GM12878 (cell line): ENCODE measurements at regions not wholly inside any gene's neighbourhood (a gene's known extent, or its start where the extent isn't known, plus 50 kb on each side); places are given as distances from the start of the nearest gene placed in this dataset.

ENCODE experiments used
- ATAC-seq: fragments of 200-7000 bp; cut with Tn5 transposase; 3 replicates; pipeline ENCODE4 v1.9.1; 2020; ENCODE audit warnings: mild to moderate bottlenecking, moderate library complexity
- BruUV-seq: library from RNA; stranded (reverse); fragments of 400-500 nt; replicated peaks from 2 replicates; lab custom pipeline; 2021; lab: Mats Ljungman, UMichigan
- CTCF ChIA-PET: fragments of 300-600 bp; sonication (Branson Sonifier 250); formaldehyde crosslinking; extraction: SDS; loops from one replicate; lab custom pipeline; 2021; ENCODE audit warnings: inconsistent platforms; lab: Yijun Ruan, JAX
- POLR2A ChIA-PET: fragments of 350-600 bp; formaldehyde crosslinking; extraction: SDS; loops from one replicate; lab custom pipeline; 2021; ENCODE audit warnings: inconsistent platforms; lab: Charles Lee
- RAD21 ChIA-PET: fragments of 300-600 bp; sonication (Branson Sonifier 250); formaldehyde crosslinking; loops from one replicate; lab custom pipeline; 2023; ENCODE audit warnings: antibody characterized with exemption; ENCODE audit not compliant: unreplicated experiment; lab: Charles Lee
- SMC1A ChIA-PET: fragments of 300-600 bp; sonication (Branson Sonifier 250); formaldehyde crosslinking; loops from one replicate; lab custom pipeline; 2023; ENCODE audit not compliant: unreplicated experiment, uncharacterized antibody; lab: Charles Lee
- DNase-seq: peaks from one replicate; pipeline ENCODE4 v3.0.0-alpha.2; 2011; ENCODE audit warnings: low read depth, low spot score
- FAIRE-seq: peaks from 3 replicates; lab custom pipeline; 2011; peaks lifted over from hg19 to GRCh38; lab: Jason Lieb, UNC
- H2AFZ ChIP-seq: 2 replicates; pipeline ENCODE4 v1.6.0; 2011; ENCODE audit warnings: low read depth, low read length, control low read depth; ENCODE audit not compliant: control insufficient read depth
- H3K27ac ChIP-seq: 2 replicates; pipeline ENCODE4 v1.5.1; 2011; ENCODE audit warnings: control low read depth; ENCODE audit not compliant: control insufficient read depth, insufficient read depth
- H3K27me3 ChIP-seq, 2 experiments: replicated peaks in 1 of 2; 2 replicates each; pipeline versions ENCODE4 v1.6.0 to v1.6.1; 2011; ENCODE audit warnings: low read length in 1 of 2; ENCODE audit not compliant: control insufficient read depth in 2 of 2, insufficient read depth in 2 of 2
- H3K36me3 ChIP-seq, 2 experiments: 2 replicates each; pipeline ENCODE4 v1.5.1; 2011; ENCODE audit warnings: low read length in 1 of 2; ENCODE audit not compliant: control insufficient read depth in 2 of 2, insufficient read depth in 2 of 2
- H3K4me1 ChIP-seq: 2 replicates; pipeline ENCODE4 v1.6.1; 2011; ENCODE audit warnings: mild to moderate bottlenecking, low read length, moderate library complexity, mixed read lengths; ENCODE audit not compliant: control insufficient read depth, insufficient read depth
- H3K4me2 ChIP-seq: 2 replicates; pipeline ENCODE4 v1.6.0; 2011; ENCODE audit warnings: control low read depth; ENCODE audit not compliant: control insufficient read depth, insufficient read depth
- H3K4me3 ChIP-seq: fragments of 200-600 bp; sonication (generic); 2 replicates; pipeline ENCODE4 v1.5.1; 2016
- H3K79me2 ChIP-seq: 2 replicates; pipeline ENCODE4 v1.6.0; 2011; ENCODE audit warnings: low read length; ENCODE audit not compliant: control insufficient read depth, insufficient read depth
- H3K9ac ChIP-seq: 2 replicates; pipeline ENCODE4 v1.8.0; 2011; ENCODE audit warnings: low read length, control low read depth, mixed read lengths; ENCODE audit not compliant: control insufficient read depth, insufficient read depth
- H3K9me3 ChIP-seq: replicated peaks from 3 replicates; pipeline ENCODE4 v1.5.1; 2011; ENCODE audit warnings: mild to moderate bottlenecking, low read length; ENCODE audit not compliant: control insufficient read depth, insufficient read depth
- H4K20me1 ChIP-seq: 2 replicates; pipeline ENCODE4 v1.6.0; 2011; ENCODE audit not compliant: control insufficient read depth, insufficient read depth
- CTCF ChIP-seq, 3 experiments: IDR thresholded peaks in 2 of 3; conservative IDR thresholded peaks in 1 of 3; 2 replicates each; pipeline ENCODE4 v1.5.1; 2011; ENCODE audit warnings: low read depth in 3 of 3, low read length in 3 of 3, mild to moderate bottlenecking in 3 of 3, control low read depth in 2 of 3, moderate library complexity in 2 of 3, inconsistent platforms in 1 of 3, mixed read lengths in 1 of 3; ENCODE audit not compliant: control insufficient read depth in 2 of 3, insufficient read depth in 1 of 3; ENCODE audit errors: extremely low read depth in 1 of 3
- FOS ChIP-seq: IDR thresholded peaks from 3 replicates; pipeline ENCODE4 v1.6.1; 2011; ENCODE audit warnings: borderline replicate concordance; ENCODE audit not compliant: insufficient read length; ENCODE audit errors: extremely low read depth
- MEF2B ChIP-seq: fragments of 450-650 bp; IDR thresholded peaks from 2 replicates; pipeline ENCODE4 v1.6.1; 2018; ENCODE audit warnings: mild to moderate bottlenecking, moderate library complexity; ENCODE audit not compliant: partially characterized antibody, poor library complexity, severe bottlenecking
- NFIC ChIP-seq: IDR thresholded peaks from 2 replicates; pipeline ENCODE4 v1.6.1; 2012; ENCODE audit warnings: low read depth, mild to moderate bottlenecking, inconsistent platforms, low read length, moderate library complexity
- PAX8 ChIP-seq: fragments of 450-650 bp; IDR thresholded peaks from 2 replicates; pipeline ENCODE4 v1.6.1; 2017; ENCODE audit warnings: mild to moderate bottlenecking, moderate library complexity
- PRDM15 ChIP-seq: fragments of 450-650 bp; formaldehyde crosslinking; IDR thresholded peaks from 2 replicates; pipeline ENCODE4 v1.4.0; 2020; ENCODE audit warnings: mild to moderate bottlenecking, moderate library complexity
- RAD21 ChIP-seq: IDR thresholded peaks from 2 replicates; pipeline ENCODE4 v1.6.1; 2011; ENCODE audit warnings: mild to moderate bottlenecking, low read depth, low read length, moderate library complexity; ENCODE audit not compliant: insufficient read depth
- RELA ChIP-seq: fragments of 450-650 bp; IDR thresholded peaks from 2 replicates; pipeline ENCODE4 v1.8.0; 2014; ENCODE audit warnings: borderline replicate concordance; ENCODE audit not compliant: partially characterized antibody
- SMC3 ChIP-seq: IDR thresholded peaks from 2 replicates; pipeline ENCODE4 v1.6.1; 2011; ENCODE audit warnings: low read length, improper control_type of control experiment, borderline replicate concordance
- SUZ12 ChIP-seq: fragments of 200-600 bp; sonication (generic); IDR thresholded peaks from one replicate; pipeline ENCODE4 v1.6.1; 2018; ENCODE audit warnings: antibody characterized with exemption, mild to moderate bottlenecking; ENCODE audit not compliant: unreplicated experiment
- ZZZ3 ChIP-seq: IDR thresholded peaks from 2 replicates; pipeline ENCODE4 v1.6.1; 2011; ENCODE audit warnings: low read depth; ENCODE audit not compliant: control insufficient read depth, insufficient read length
- WGBS: methylation state at CpG from one replicate; pipeline ENCODE4 v1.1.6; 2016; ENCODE audit warnings: low lambda C conversion rate; ENCODE audit not compliant: insufficient replicate concordance, insufficient coverage; ENCODE audit errors: missing lambda C conversion rate; 5-methylcytosine and 5-hydroxymethylcytosine counted together
- in situ Hi-C: fragments of 300-500 bp; cut with MboI; formaldehyde crosslinking; loops from 9 replicates; pipeline ENCODE4 v1.14.3; 2018; ENCODE audit warnings: mixed read lengths
- intact Hi-C: fragments of 100-400 bp; cut with micrococcal nuclease; formaldehyde crosslinking; loops from one replicate; pipeline ENCODE4 v1.14.2; 2022; ENCODE audit not compliant: unreplicated experiment

- no peak for TF ChIP-seq PRDM15
- TF ChIP-seq NFIC: no peak
These were observed 73.0 kb upstream of the PJA2 start (continued) for GRCh38 chr5:109482748-109483147.

- Histone ChIP-seq H3K9ac (no peak overlapping the region), H3K4me3 (no peak overlapping the region), H2AFZ (no peak overlapping the region), H4K20me1 (no peaks in the 10 kb centered on the region), H3K79me2 (no peaks in the 10 kb centered on the region), H3K27ac (no peak overlapping the region), H3K27me3 (0 out of 4 replicates have a peak, but pooled peaks cover 0 to 4% of the 10 kb centered on the region in 2 experiments), H3K36me3 (no peaks in the 10 kb centered on the region), H3K4me2 (no peak overlapping the region), H3K4me1 (no peaks in the 10 kb centered on the region), H3K9me3 (no peaks in the 10 kb centered on the region)
- DNase-seq (no peak), ATAC-seq (peak; percentile 60; the same call in 2 of the 3 replicates), FAIRE-seq (no peak)
- no peak for TF ChIP-seq PAX8
- peak; percentile 29 to 54 (median 34); a peak in 3 of 6 replicates for TF ChIP-seq CTCF (IDR thresholded peaks at IDR 0.05 in 2 of 3, conservative IDR thresholded peaks at IDR 0.05 in 1 of 3; ENCODE audit: control insufficient read depth in 2 of 3, extremely low read depth in 1 of 3, insufficient read depth in 1 of 3, low read depth in 3 of 3, low read length in 3 of 3)
- TF ChIP-seq RELA: no peak
- TF ChIP-seq PRDM15: no peak
- TF ChIP-seq FOS: no peak
- TF ChIP-seq MEF2B: no peak
- peak; percentile 52 for TF ChIP-seq RAD21
- peak; percentile 68; the same call in 1 of the 2 replicates for TF ChIP-seq SMC3
- TF ChIP-seq SUZ12: no peak
- no peak for TF ChIP-seq ZZZ3
- no TSS peak for BruUV-seq
- ChIA-PET RAD21 (interaction anchor here (0.7 to 1.2 kb wide), 2 partner anchors 837 to 956 kb away, joined by 3 to 5 read pairs; no protein-coding TSS in a partner anchor), CTCF (interaction anchor here (0.6 to 1.7 kb wide), 8 partner anchors 9 to 837 kb away, joined by 3 to 6 read pairs (median 3); no protein-coding TSS in a partner anchor), POLR2A (no interaction called here), SMC1A (interaction anchor here (0.9 to 1.4 kb wide), 3 partner anchors 822 to 958 kb away, joined by 3 to 5 read pairs (median 3); no protein-coding TSS in a partner anchor)
- WGBS: 92% methylated on average over 2 of the region's 2 CpGs
- intact Hi-C loops (loop anchor here (1.0 to 10.0 kb wide), 4 partner anchors 798 to 1025 kb away; no protein-coding TSS in a partner anchor), in situ Hi-C loops (no loop called here)
These were observed 69.6 kb upstream of the PJA2 start for GRCh38 chr5:109479260-109479860.
